DOHH2 (cell line): ENCODE measurements at regions not wholly inside any gene's neighbourhood (a gene's known extent, or its start where the extent isn't known, plus 50 kb on each side); places are given as distances from the start of the nearest gene placed in this dataset.

Source experiments
- CTCF ChIP-seq: fragments of 200-600 bp; sonication (generic); IDR thresholded peaks from one replicate; pipeline ENCODE4 v1.5.1; 2014; ENCODE audit warnings: antibody characterized with exemption, mild to moderate bottlenecking, low read depth, low read length; ENCODE audit not compliant: poor library complexity, severe bottlenecking
- EZH2phosphoT487 ChIP-seq: fragments of 200-600 bp; sonication (generic); IDR thresholded peaks from 2 replicates; pipeline ENCODE4 v1.6.1; 2017; ENCODE audit warnings: borderline replicate concordance, mild to moderate bottlenecking, antibody characterized with exemption, low read length, moderate library complexity, mixed read lengths

GRCh38 chr6:149223904-149224351 is 93.6 kb upstream of the TAB2 start:
- TF ChIP-seq CTCF (no peak), EZH2phosphoT487 (no peak)
